Erythroblast (primary cell): ENCODE measurements at regions not wholly inside any gene's neighbourhood (a gene's known extent, or its start where the extent isn't known, plus 50 kb on each side); places are given as distances from the start of the nearest gene placed in this dataset.

Experiments used
- GATA1 ChIP-seq: IDR thresholded peaks from 2 replicates; pipeline ENCODE4 v1.6.1; 2011; ENCODE audit warnings: low read depth, mild to moderate bottlenecking, control low read depth, low read length, moderate library complexity
- POLR2A ChIP-seq: IDR thresholded peaks from 2 replicates; pipeline ENCODE4 v1.6.1; 2011; ENCODE audit warnings: mild to moderate bottlenecking, low read length

DNA sequence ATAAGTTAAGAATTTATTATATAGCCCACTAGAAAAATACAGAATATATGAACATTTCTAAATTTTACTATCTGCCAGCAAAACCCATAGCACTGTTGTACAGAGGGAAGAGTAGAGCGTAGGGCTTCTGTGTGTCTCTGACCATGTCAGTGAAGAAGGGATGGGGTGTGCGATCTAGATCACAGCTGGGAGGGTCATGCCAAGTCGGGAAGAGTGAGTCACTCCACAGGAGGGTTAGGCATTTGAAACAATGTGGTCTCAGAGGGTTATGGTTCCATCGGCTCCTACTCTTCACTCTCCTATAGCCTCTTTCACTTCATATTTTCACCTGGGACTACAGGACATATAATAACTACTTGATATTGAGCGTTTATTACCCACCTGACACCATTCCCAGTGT is 185.1 kb upstream of the DDHD1 start:
- no peak for TF ChIP-seq POLR2A
- TF ChIP-seq GATA1: no peak
